Liver (tissue), 2 donors: ENCODE measurements at regions not wholly inside any gene's neighbourhood (a gene's known extent, or its start where the extent isn't known, plus 50 kb on each side); places are given as distances from the start of the nearest gene placed in this dataset.

Experiments
- TF ChIP-seq, protein P1 (sequence below): fragments of 150-350 bp; IDR thresholded peaks from 2 replicates; pipeline ENCODE4 v1.5.1; 2017; ENCODE audit warnings: improper control_type of control experiment, low read depth, low read length; ENCODE audit not compliant: missing input control
- TF ChIP-seq, protein P2 (sequence below): IDR thresholded peaks from 2 replicates; pipeline ENCODE4 v1.6.1; 2016; ENCODE audit warnings: antibody characterized with exemption, mild to moderate bottlenecking
- donor health status: healthy.

DNA sequence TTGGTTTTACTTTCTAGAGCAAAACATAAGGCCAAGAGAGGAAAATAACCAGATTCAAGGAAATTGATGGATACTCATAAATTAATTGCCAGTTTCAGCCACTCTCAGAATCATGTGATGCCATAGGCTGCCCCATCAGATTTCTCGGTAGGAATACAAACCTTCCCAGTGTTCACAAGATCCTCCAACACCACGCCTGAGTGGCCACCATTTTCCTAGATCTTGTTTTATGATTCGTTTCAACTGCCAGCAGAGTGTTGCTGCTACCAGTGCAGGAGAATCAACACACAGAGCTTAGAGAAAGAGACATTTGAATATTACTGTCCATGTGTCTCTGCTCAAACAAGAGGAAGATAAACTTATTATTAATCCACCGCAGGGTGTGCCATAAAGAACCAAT lies 434.2 kb upstream of the CDH4 start:
- TF ChIP-seq, protein P1, sequence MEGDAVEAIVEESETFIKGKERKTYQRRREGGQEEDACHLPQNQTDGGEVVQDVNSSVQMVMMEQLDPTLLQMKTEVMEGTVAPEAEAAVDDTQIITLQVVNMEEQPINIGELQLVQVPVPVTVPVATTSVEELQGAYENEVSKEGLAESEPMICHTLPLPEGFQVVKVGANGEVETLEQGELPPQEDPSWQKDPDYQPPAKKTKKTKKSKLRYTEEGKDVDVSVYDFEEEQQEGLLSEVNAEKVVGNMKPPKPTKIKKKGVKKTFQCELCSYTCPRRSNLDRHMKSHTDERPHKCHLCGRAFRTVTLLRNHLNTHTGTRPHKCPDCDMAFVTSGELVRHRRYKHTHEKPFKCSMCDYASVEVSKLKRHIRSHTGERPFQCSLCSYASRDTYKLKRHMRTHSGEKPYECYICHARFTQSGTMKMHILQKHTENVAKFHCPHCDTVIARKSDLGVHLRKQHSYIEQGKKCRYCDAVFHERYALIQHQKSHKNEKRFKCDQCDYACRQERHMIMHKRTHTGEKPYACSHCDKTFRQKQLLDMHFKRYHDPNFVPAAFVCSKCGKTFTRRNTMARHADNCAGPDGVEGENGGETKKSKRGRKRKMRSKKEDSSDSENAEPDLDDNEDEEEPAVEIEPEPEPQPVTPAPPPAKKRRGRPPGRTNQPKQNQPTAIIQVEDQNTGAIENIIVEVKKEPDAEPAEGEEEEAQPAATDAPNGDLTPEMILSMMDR: no peak
- TF ChIP-seq, protein P2, sequence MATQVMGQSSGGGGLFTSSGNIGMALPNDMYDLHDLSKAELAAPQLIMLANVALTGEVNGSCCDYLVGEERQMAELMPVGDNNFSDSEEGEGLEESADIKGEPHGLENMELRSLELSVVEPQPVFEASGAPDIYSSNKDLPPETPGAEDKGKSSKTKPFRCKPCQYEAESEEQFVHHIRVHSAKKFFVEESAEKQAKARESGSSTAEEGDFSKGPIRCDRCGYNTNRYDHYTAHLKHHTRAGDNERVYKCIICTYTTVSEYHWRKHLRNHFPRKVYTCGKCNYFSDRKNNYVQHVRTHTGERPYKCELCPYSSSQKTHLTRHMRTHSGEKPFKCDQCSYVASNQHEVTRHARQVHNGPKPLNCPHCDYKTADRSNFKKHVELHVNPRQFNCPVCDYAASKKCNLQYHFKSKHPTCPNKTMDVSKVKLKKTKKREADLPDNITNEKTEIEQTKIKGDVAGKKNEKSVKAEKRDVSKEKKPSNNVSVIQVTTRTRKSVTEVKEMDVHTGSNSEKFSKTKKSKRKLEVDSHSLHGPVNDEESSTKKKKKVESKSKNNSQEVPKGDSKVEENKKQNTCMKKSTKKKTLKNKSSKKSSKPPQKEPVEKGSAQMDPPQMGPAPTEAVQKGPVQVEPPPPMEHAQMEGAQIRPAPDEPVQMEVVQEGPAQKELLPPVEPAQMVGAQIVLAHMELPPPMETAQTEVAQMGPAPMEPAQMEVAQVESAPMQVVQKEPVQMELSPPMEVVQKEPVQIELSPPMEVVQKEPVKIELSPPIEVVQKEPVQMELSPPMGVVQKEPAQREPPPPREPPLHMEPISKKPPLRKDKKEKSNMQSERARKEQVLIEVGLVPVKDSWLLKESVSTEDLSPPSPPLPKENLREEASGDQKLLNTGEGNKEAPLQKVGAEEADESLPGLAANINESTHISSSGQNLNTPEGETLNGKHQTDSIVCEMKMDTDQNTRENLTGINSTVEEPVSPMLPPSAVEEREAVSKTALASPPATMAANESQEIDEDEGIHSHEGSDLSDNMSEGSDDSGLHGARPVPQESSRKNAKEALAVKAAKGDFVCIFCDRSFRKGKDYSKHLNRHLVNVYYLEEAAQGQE: no peak
